PFSK-1 (cell line): ENCODE measurements at regions not wholly inside any gene's neighbourhood (a gene's known extent, or its start where the extent isn't known, plus 50 kb on each side); places are given as distances from the start of the nearest gene placed in this dataset.

Experiments used
- FOXP2 ChIP-seq: optimal IDR thresholded peaks from 2 replicates; pipeline ENCODE3; 2011; ENCODE audit warnings: borderline replicate concordance, control low read depth, inconsistent platforms; ENCODE audit not compliant: insufficient read depth; ENCODE audit errors: extremely low read length, extremely low read depth
- POLR2AphosphoS5 ChIP-seq: IDR thresholded peaks from 2 replicates; pipeline ENCODE4 v1.6.1; 2012; ENCODE audit warnings: low read depth, mild to moderate bottlenecking, control low read depth, low read length, moderate library complexity
- SIN3A ChIP-seq: IDR thresholded peaks from 2 replicates; pipeline ENCODE4 v1.6.1; 2012; ENCODE audit warnings: mild to moderate bottlenecking, low read length, moderate library complexity, borderline replicate concordance; ENCODE audit not compliant: insufficient read depth
- TAF1 ChIP-seq: IDR thresholded peaks from 2 replicates; pipeline ENCODE4 v1.6.1; 2012; ENCODE audit warnings: low read length, control low read depth, borderline replicate concordance; ENCODE audit not compliant: insufficient read depth
- TF ChIP-seq, protein P1 (sequence below), 2 experiments: IDR thresholded peaks; 2 replicates each; pipeline versions ENCODE4 v1.6.1 to v1.8.0; 2011 to 2012; ENCODE audit warnings: low read depth in 2 of 2, low read length in 2 of 2, control low read depth in 1 of 2, inconsistent platforms in 1 of 2, mild to moderate bottlenecking in 1 of 2, moderate library complexity in 1 of 2; ENCODE audit not compliant: insufficient read depth in 1 of 2

DNA sequence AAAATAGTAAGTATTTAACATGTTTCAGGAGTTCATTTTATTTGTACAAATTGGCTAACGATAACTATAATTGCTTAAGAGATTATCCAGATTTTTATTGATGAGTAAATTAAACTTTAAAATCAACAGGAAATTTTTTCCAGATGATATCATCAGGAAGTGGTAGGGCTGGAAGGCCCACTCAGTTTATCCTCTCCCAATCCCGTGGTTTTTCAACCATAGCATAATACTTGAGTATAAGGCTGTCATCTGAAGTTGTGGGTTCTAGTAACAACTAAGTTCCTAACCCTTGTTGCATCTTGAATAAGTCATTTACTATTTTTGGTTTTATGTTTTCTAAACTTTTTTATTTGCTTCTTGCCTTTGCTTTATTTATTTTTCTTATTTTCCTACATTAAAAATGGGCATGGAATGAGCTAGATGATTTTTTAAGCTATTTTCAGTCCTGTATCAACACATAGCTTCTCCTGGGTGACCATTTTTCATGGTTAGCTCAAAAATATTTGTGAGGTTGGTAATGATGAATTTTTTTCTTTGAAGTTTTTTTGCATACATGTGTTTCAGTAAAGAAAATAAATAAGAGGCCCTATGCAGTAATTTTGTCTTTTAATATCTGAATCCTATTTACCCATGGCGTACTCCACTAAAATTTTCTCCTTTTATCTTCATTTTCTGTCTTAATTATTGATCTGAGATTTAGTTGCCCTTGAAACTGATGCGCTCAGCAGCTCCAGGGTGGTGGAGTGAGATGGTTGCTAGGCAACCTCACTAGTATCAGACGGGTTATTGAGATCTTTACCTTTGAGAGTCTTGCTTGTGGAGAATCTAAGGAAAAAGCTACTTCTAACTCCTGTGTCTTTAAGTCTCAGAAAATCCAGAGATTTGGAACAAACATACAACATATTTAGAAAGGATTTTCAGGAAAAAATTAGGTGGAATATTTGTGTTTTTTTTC is 452.0 kb upstream of the CCDC179 start:
- TF ChIP-seq FOXP2: no peak
- TF ChIP-seq TAF1: no peak
- TF ChIP-seq, protein P1, sequence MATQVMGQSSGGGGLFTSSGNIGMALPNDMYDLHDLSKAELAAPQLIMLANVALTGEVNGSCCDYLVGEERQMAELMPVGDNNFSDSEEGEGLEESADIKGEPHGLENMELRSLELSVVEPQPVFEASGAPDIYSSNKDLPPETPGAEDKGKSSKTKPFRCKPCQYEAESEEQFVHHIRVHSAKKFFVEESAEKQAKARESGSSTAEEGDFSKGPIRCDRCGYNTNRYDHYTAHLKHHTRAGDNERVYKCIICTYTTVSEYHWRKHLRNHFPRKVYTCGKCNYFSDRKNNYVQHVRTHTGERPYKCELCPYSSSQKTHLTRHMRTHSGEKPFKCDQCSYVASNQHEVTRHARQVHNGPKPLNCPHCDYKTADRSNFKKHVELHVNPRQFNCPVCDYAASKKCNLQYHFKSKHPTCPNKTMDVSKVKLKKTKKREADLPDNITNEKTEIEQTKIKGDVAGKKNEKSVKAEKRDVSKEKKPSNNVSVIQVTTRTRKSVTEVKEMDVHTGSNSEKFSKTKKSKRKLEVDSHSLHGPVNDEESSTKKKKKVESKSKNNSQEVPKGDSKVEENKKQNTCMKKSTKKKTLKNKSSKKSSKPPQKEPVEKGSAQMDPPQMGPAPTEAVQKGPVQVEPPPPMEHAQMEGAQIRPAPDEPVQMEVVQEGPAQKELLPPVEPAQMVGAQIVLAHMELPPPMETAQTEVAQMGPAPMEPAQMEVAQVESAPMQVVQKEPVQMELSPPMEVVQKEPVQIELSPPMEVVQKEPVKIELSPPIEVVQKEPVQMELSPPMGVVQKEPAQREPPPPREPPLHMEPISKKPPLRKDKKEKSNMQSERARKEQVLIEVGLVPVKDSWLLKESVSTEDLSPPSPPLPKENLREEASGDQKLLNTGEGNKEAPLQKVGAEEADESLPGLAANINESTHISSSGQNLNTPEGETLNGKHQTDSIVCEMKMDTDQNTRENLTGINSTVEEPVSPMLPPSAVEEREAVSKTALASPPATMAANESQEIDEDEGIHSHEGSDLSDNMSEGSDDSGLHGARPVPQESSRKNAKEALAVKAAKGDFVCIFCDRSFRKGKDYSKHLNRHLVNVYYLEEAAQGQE (IDR thresholded peaks at IDR 0.05; ENCODE audit: insufficient read depth in 1 of 2, low read depth in 2 of 2, low read length in 2 of 2): no peak

DNA sequence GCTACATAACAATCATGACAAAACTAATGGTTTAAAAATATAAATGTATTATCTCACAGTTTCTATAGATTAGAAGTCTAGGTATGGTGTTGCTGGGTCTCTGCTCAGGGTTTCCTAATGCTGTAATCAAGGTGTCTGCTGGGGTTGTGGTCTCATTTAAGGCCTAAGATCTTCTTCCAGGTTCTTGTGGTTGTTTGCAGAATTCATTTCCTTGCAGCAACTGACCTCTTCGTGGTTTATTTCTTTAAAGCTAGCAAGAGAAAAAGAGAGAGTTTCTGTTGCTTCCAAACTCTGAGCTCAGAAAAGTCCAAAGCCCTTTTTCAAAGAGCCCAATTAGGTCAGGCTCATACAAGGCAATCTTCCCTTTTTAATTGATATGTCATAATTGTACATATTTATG is 452.7 kb upstream of the CCDC179 start:
- TF ChIP-seq FOXP2 (no peak), POLR2AphosphoS5 (no peak), SIN3A (no peak), TAF1 (no peak)
- TF ChIP-seq, protein P1 (IDR thresholded peaks at IDR 0.05; ENCODE audit: insufficient read depth in 1 of 2, low read depth in 2 of 2, low read length in 2 of 2): no peak

DNA sequence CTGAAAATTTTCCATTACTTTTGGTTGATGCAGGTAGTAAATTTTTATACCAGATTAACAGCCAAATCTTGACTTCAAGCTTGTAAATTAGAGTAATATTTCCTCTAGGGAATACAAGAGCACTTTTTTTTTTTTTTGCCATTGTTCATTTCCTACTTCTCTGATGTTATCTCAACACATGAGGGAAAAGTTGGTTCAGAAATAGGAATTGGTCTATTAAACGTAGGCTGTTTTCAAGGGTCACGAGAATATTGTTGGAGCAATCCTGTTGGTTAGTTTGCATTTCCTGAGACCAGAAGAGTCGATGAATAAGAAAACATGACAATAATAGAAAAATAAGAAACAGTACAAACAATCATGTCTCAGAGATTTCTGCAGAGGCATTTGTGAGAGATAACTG is 453.9 kb upstream of the CCDC179 start:
- TF ChIP-seq POLR2AphosphoS5: no peak
- TF ChIP-seq TAF1: peak; percentile 19; the same call in 1 of the 2 replicates

DNA sequence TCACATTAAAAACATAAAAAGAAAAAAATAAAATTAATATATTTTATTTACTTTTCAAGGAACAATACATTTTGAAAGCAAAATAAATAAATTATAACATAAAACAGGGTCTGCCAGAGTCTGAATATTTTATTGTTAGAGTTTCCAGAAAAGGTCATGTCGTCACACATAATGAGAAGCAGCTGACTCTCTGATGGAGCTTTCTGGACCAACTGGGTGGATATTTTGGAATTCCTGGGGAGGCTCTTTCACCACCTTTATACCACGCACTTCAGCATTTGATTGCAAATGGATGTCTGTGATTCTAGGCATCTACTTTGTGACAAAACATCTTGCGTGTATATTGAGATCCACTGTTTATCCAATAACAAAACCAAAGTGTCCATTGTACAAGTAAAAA is 455.0 kb upstream of the CCDC179 start:
- no peak for TF ChIP-seq POLR2AphosphoS5
- no peak for TF ChIP-seq TAF1
- no peak for TF ChIP-seq SIN3A
- TF ChIP-seq, protein P1 (IDR thresholded peaks at IDR 0.05; ENCODE audit: insufficient read depth in 1 of 2, low read depth in 2 of 2, low read length in 2 of 2): no peak
- TF ChIP-seq FOXP2: no peak

DNA sequence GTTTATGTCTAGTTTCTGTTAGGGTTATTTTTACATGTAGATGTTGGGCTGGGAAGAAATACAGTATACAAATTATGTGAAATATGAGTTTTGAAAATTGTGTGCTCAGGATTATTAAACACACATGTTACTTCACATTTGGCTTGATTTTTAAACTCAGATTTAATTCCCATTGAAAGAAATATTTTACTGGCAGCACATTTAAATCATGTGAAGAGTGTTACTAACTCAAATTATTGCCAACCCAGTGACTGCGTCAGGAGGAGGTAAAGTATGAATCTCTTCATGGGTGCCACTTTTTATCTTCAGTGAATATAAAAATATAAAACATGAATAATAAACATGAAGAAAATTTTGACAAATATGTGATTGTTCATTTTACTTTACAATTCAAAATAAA is 457.5 kb upstream of the CCDC179 start:
- TF ChIP-seq TAF1: no peak
- TF ChIP-seq FOXP2: no peak

DNA sequence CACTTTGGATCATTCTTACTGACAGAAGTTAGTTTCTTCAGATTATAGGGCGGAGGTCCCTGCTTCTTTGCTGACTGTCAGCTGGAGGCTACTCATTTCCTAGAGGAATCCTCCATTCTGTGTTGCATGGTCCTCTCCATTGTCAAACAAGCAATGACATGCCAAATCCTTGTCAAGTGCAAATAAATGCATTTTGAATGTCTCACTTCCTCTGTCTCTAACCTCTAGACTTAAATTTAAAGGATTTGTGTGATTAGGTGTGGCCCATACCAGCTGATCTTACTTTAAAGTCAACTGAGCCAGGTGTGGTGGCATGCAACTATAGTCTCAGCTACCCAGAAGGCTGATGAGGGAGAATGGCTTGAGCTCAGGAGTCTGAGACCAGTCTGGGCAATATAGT is 458.4 kb upstream of the CCDC179 start:
- TF ChIP-seq TAF1: no peak
- TF ChIP-seq, protein P1 (IDR thresholded peaks at IDR 0.05; ENCODE audit: insufficient read depth in 1 of 2, low read depth in 2 of 2, low read length in 2 of 2): no peak
- TF ChIP-seq POLR2AphosphoS5: no peak
- no peak for TF ChIP-seq SIN3A
- no peak for TF ChIP-seq FOXP2
